Effector memory CD4-positive, alpha-beta T cell (primary cell): ENCODE measurements at regions not wholly inside any gene's neighbourhood (a gene's known extent, or its start where the extent isn't known, plus 50 kb on each side); places are given as distances from the start of the nearest gene placed in this dataset.
"Not testable (repeated sequence)": the region's sequence is repeated elsewhere in the genome, so short reads cannot be mapped to it uniquely, and the experiment has no call there.

Experiments used
- DNase-seq, 3 donors: peaks; one replicate each; pipeline ENCODE4 v3.0.0-alpha.2; 2020
- H3K27ac ChIP-seq: 2 replicates; pipeline ENCODE4 v1.7.0; 2013; ENCODE audit warnings: mild to moderate bottlenecking, low read length, moderate library complexity; ENCODE audit not compliant: insufficient read depth, poor library complexity, severe bottlenecking
- H3K27me3 ChIP-seq: replicated peaks from 2 replicates; pipeline ENCODE4 v1.7.0; 2013; ENCODE audit warnings: mild to moderate bottlenecking, low read length; ENCODE audit not compliant: insufficient read depth, control insufficient read depth, poor library complexity, severe bottlenecking
- H3K36me3 ChIP-seq: 2 replicates; pipeline ENCODE4 v1.7.0; 2013; ENCODE audit warnings: mild to moderate bottlenecking, low read length, moderate library complexity; ENCODE audit not compliant: control insufficient read depth, insufficient read depth
- H3K4me1 ChIP-seq: 2 replicates; pipeline ENCODE4 v1.7.0; 2013; ENCODE audit warnings: low read length, mild to moderate bottlenecking; ENCODE audit not compliant: control insufficient read depth, insufficient read depth, poor library complexity, severe bottlenecking
- H3K4me3 ChIP-seq: 2 replicates; pipeline ENCODE4 v1.7.0; 2013; ENCODE audit warnings: low read length, low read depth, mild to moderate bottlenecking; ENCODE audit not compliant: insufficient read depth, poor library complexity, severe bottlenecking
- H3K9me3 ChIP-seq: 2 replicates; pipeline ENCODE4 v1.7.0; 2013; ENCODE audit warnings: mild to moderate bottlenecking, low read length, moderate library complexity; ENCODE audit not compliant: control insufficient read depth

DNA sequence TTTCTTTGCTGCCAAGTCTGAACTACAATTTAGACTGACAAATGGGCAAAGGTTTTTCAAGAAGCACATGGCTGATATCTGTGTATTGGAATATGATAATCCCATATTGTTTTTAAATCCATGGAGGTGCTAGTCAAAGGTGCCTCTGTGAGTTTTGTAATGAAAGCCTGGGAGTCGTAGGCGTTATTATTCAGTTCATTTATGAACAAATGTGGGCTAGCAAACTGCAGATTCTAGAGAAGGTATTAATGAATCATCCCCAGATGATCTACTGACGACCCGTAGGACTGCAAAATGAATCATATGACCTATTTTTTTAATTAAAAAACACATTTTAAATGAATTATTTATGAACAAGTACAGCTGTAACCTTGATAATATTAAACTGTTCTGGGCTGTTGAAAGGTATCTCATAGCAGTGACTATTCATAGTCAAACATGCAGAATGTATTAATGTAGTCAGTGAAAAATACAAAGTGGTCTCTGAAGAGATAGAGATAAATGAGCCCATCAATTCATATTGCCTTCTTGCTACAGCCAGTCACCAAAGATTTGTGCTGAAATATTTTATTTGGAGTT is 1317.8 kb upstream of the MAP3K7 start:
- DNase-seq = no peak
- H3K27ac ChIP-seq = no peak overlapping the region
- H3K4me1 ChIP-seq = no peaks in the 10 kb centered on the region

DNA sequence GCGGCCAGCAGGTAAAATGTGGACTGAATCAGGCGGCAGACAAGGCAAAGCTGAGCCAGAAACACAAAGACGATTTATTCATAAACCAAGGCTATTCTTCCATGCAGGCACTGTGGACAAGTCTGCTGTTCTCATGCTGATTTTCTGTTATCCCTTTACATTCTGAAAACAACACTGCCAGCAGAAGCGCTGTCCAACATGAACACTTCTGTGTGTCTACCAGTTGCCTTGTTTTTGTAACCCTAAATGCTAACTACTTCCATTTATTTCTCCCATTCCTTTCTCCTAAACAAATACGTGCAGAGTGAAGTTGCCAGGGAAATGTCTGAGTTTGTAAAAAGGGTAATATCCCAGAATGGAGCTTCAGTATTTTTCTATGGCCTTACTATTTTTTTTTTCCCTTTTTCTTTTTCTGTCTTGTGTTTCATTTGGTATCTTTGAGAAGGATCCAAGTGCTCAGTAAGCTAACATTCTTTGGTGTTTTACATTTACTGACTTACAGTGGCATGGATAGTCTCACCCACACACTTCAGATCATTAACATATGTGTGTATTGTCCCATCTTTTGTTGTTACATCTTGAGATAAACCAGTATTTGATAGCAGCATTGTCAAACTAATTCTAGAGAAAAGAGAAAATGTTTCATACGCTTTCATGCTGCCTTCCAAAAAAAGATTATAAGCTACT is 1308.9 kb upstream of the MAP3K7 start:
- Histone ChIP-seq H3K9me3 (no peaks in the 10 kb centered on the region), H3K4me3 (no peak overlapping the region), H3K27ac (no peak overlapping the region), H3K27me3 (no peaks in the 10 kb centered on the region), H3K4me1 (no peaks in the 10 kb centered on the region), H3K36me3 (no peaks in the 10 kb centered on the region)
- DNase-seq = no peak

More for the DNA sequence above, 1317.8 kb upstream of the MAP3K7 start:
- H3K4me3 ChIP-seq = no peak overlapping the region
- H3K36me3 ChIP-seq = no peaks in the 10 kb centered on the region
- H3K27me3 ChIP-seq = no peaks in the 10 kb centered on the region
- H3K9me3 ChIP-seq = no peaks in the 10 kb centered on the region

DNA sequence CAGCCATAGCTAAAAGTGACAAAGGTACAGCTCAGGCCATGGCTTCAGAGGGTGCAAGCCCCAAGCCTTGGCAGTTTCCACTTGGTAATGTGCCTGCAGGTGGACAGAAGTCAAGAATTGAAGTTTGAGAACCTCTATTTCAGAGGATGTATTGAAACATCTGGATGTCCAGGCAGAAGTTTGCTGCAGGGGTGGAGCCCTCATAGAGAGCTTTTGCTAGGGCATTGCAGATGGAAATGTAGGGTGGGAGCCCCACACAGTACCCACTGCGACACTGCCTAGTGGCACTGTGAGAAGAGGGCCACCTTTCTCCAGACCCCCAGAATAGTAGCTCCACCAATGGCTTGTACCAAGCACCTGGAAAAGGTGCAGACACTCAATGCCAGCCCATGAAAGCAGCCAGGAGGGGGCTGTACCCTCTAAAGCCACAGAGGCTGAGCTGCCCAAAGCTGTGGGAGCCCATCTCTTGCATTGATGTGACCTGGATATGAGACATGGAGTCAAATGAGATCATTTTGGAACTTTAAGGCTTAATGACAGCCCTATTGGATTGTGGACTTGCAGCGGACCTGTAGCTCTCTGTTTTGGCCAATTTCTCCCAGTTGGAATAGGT is 1299.4 kb upstream of the MAP3K7 start:
- H3K36me3 ChIP-seq = no peaks in the 10 kb centered on the region
- no peak for DNase-seq
- no peaks in the 10 kb centered on the region for H3K27me3 ChIP-seq
- no peaks in the 10 kb centered on the region for H3K9me3 ChIP-seq
- no peak overlapping the region for H3K27ac ChIP-seq
- no peak overlapping the region for H3K4me3 ChIP-seq
- no peaks in the 10 kb centered on the region for H3K4me1 ChIP-seq

GRCh38 chr6:91881791-91882190 is 1294.9 kb upstream of the MAP3K7 start:
- not testable (repeated sequence) for H3K27me3 ChIP-seq, H3K27ac ChIP-seq, DNase-seq, H3K4me3 ChIP-seq, H3K4me1 ChIP-seq, H3K9me3 ChIP-seq, H3K36me3 ChIP-seq

- H3K4me1 ChIP-seq = no peaks in the 10 kb centered on the region
- no peaks in the 10 kb centered on the region for H3K27me3 ChIP-seq
- H3K27ac ChIP-seq = no peak overlapping the region
- no peaks in the 10 kb centered on the region for H3K36me3 ChIP-seq
- H3K4me3 ChIP-seq = no peak overlapping the region
- H3K9me3 ChIP-seq = no peaks in the 10 kb centered on the region
- no peak for DNase-seq
These were observed 1292.6 kb upstream of the MAP3K7 start for GRCh38 chr6:91879386-91879995.

GRCh38 chr6:91877994-91878393 is 1291.1 kb upstream of the MAP3K7 start:
- H3K9me3 ChIP-seq = no peaks in the 10 kb centered on the region
- no peak overlapping the region for H3K27ac ChIP-seq
- H3K36me3 ChIP-seq = no peaks in the 10 kb centered on the region
- H3K27me3 ChIP-seq = no peaks in the 10 kb centered on the region
- no peaks in the 10 kb centered on the region for H3K4me1 ChIP-seq
- DNase-seq = no peak
- H3K4me3 ChIP-seq = no peak overlapping the region

- no peak overlapping the region for H3K4me3 ChIP-seq
- no peak for DNase-seq
- no peak overlapping the region for H3K27ac ChIP-seq
- no peaks in the 10 kb centered on the region for H3K4me1 ChIP-seq
- H3K36me3 ChIP-seq = no peaks in the 10 kb centered on the region
- no peaks in the 10 kb centered on the region for H3K27me3 ChIP-seq
- no peaks in the 10 kb centered on the region for H3K9me3 ChIP-seq
These were observed 1288.1 kb upstream of the MAP3K7 start for GRCh38 chr6:91874971-91875370.

GRCh38 chr6:91868539-91869202 is 1281.8 kb upstream of the MAP3K7 start:
- H3K4me3 ChIP-seq = no peak overlapping the region
- H3K27me3 ChIP-seq = no peaks in the 10 kb centered on the region
- no peaks in the 10 kb centered on the region for H3K36me3 ChIP-seq
- H3K27ac ChIP-seq = no peak overlapping the region
- H3K4me1 ChIP-seq = no peaks in the 10 kb centered on the region
- DNase-seq = no peak
- no peaks in the 10 kb centered on the region for H3K9me3 ChIP-seq

DNA sequence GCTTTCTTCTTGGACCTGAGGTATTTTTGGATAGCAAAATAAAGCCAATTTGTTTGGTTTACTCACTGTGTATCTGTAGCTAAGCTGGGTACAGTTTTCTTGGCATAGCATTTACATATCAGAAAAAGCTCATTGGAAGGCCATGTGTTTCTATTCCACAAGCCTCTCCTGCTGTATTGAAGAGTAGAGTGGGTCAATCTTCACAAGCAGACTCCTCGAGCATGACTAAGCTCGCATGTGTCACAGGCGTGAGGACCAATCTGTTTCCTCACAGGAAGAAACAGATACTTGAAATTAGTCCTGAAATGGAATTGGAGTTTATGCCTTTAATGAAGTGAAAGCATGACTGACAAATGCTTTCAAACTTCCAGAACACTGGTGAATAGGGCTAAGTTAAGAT is 1279.0 kb upstream of the MAP3K7 start:
- DNase-seq = no peak
- H3K27ac ChIP-seq = no peak overlapping the region
- no peaks in the 10 kb centered on the region for H3K27me3 ChIP-seq
- H3K4me1 ChIP-seq = no peaks in the 10 kb centered on the region
- H3K36me3 ChIP-seq = no peaks in the 10 kb centered on the region
- no peak overlapping the region for H3K4me3 ChIP-seq
- peaks cover 3% of the 10 kb centered on the region for H3K9me3 ChIP-seq

- no peak overlapping the region for H3K27ac ChIP-seq
- DNase-seq = no peak
- H3K27me3 ChIP-seq = no peaks in the 10 kb centered on the region
- H3K4me1 ChIP-seq = no peaks in the 10 kb centered on the region
- no peak overlapping the region for H3K4me3 ChIP-seq
- H3K36me3 ChIP-seq = no peaks in the 10 kb centered on the region
- peaks cover 3% of the 10 kb centered on the region for H3K9me3 ChIP-seq
These were observed 1278.0 kb upstream of the MAP3K7 start for GRCh38 chr6:91864911-91865310.
